ENCODE measurements at regions not wholly inside any gene's neighbourhood (a gene's known extent, or its start where the extent isn't known, plus 50 kb on each side); places are given as distances from the start of the nearest gene placed in this dataset.

- TF ChIP-seq EZH2phosphoT487 (IDR thresholded peaks at IDR 0.05; ENCODE audit: unreplicated experiment) (no peak), CREB1 (CRISPR knock-in tag; IDR thresholded peaks at IDR 0.05; ENCODE audit: low read depth) (no peak), ZNF114 (CRISPR knock-in tag; IDR thresholded peaks at IDR 0.05) (no peak), STAT1 (IDR thresholded peaks at IDR 0.05; ENCODE audit: unreplicated experiment) (no peak), CTCF (conservative IDR thresholded peaks at IDR 0.05; ENCODE audit: low read depth in 2 of 2) (no peak)
- Histone ChIP-seq H3K4me1 (ENCODE audit: insufficient read depth) (no peaks in the 10 kb centered on the region; the same call in 1 of the 2 replicates), H3K4me3 (no peak overlapping the region), H2AFZ (no peak overlapping the region), H3F3A (replicated peaks; ENCODE audit: low read depth) (no peaks in the 10 kb centered on the region), H3K36me3 (ENCODE audit: insufficient read depth) (no peaks in the 10 kb centered on the region), H3K9me2 (ENCODE audit: insufficient read depth) (no peaks in the 10 kb centered on the region), H3K4me2 (no peak overlapping the region), H4K20me1 (replicated peaks; ENCODE audit: insufficient read depth) (no peaks in the 10 kb centered on the region), H3K79me2 (replicated peaks; ENCODE audit: insufficient read depth) (no peaks in the 10 kb centered on the region), H3K27ac (ENCODE audit: low read depth) (no peak overlapping the region), H3K27me3 (ENCODE audit: insufficient read depth) (no peaks in the 10 kb centered on the region)
- H3K4me1 Mint-ChIP-seq, result peaks cover 17% of the 10 kb centered on the region
- peaks cover 7% of the 10 kb centered on the region for H3K9me3 Mint-ChIP-seq
- peaks cover 6% of the 10 kb centered on the region; the same call in 2 of the 3 replicates for H3K36me3 Mint-ChIP-seq (ENCODE audit: low read depth)
- no peak overlapping the region for H3K4me3 Mint-ChIP-seq
- ATAC-seq (no peak), DNase-seq (ENCODE audit: low spot score) (no peak)
- no peak overlapping the region for H3K27ac Mint-ChIP-seq
- peaks cover 4% of the 10 kb centered on the region for H3K27me3 Mint-ChIP-seq (ENCODE audit: insufficient read depth, low read depth, poor library complexity)
Measured at GRCh38 chr14:85911044-85911443, 381.1 kb downstream of the FLRT2 start.

- Mint-ChIP-seq H3K4me3 (no peak overlapping the region), H3K9me3 (no peaks in the 10 kb centered on the region; the same call in 2 of the 3 replicates), H3K4me1 (peaks cover 14% of the 10 kb centered on the region), H3K27ac (peak overlapping the region; percentile 4; the same call in 1 of the 2 replicates), H3K27me3 (ENCODE audit: insufficient read depth, low read depth, poor library complexity) (peaks cover 2% of the 10 kb centered on the region), H3K36me3 (ENCODE audit: low read depth) (no peaks in the 10 kb centered on the region)
- DNase-seq (ENCODE audit: low spot score) (no peak), ATAC-seq (no peak)
- Histone ChIP-seq H3K4me2 (no peak overlapping the region), H3F3A (replicated peaks; ENCODE audit: low read depth) (no peaks in the 10 kb centered on the region), H3K36me3 (ENCODE audit: insufficient read depth) (no peaks in the 10 kb centered on the region), H3K27me3 (ENCODE audit: insufficient read depth) (no peaks in the 10 kb centered on the region), H2AFZ (no peak overlapping the region), H4K20me1 (replicated peaks; ENCODE audit: insufficient read depth) (no peaks in the 10 kb centered on the region), H3K4me1 (ENCODE audit: insufficient read depth) (no peaks in the 10 kb centered on the region; the same call in 1 of the 2 replicates), H3K9me2 (ENCODE audit: insufficient read depth) (no peaks in the 10 kb centered on the region), H3K79me2 (replicated peaks; ENCODE audit: insufficient read depth) (no peaks in the 10 kb centered on the region), H3K27ac (ENCODE audit: low read depth) (no peak overlapping the region), H3K4me3 (no peak overlapping the region)
- TF ChIP-seq ETS1 (IDR thresholded peaks at IDR 0.05) (no peak), NANOG (IDR thresholded peaks at IDR 0.05; ENCODE audit: borderline replicate concordance) (no peak), EZH2phosphoT487 (IDR thresholded peaks at IDR 0.05; ENCODE audit: unreplicated experiment) (no peak), JUNB (IDR thresholded peaks at IDR 0.05; ENCODE audit: unreplicated experiment) (no peak), POLR2AphosphoS5 (IDR thresholded peaks at IDR 0.05; ENCODE audit: low read depth) (no peak), CTCF (conservative IDR thresholded peaks at IDR 0.05; ENCODE audit: low read depth in 2 of 2) (no peak), CREB1 (CRISPR knock-in tag; IDR thresholded peaks at IDR 0.05; ENCODE audit: low read depth) (no peak), EZH2 (IDR thresholded peaks at IDR 0.05; ENCODE audit: low read depth, unreplicated experiment) (no peak), ZNF462 (CRISPR knock-in tag; IDR thresholded peaks at IDR 0.05) (no peak)
Measured at GRCh38 chr14:85909581-85909980, 379.6 kb downstream of the FLRT2 start.

All from GM23338 (cell line).